ENCODE measurements at regions not wholly inside any gene's neighbourhood (a gene's known extent, or its start where the extent isn't known, plus 50 kb on each side); places are given as distances from the start of the nearest gene placed in this dataset.
A peak's percentile ranks its signal among the peaks of the same experiment; 100 is the strongest.

GRCh38 chrX:22889819-22890218 is 109.9 kb upstream of the DDX53 start:
- no peak for DNase-seq (ENCODE audit: low read depth)
- in situ Hi-C loops (cut with HindIII; ENCODE audit: low sequenced_read_pairs), result no loop called here
- no peak for TF ChIP-seq CTCF (IDR thresholded peaks at IDR 0.05; ENCODE audit: low read depth, low read length, missing control alignments)
- no peak overlapping the region for H3K4me3 ChIP-seq (ENCODE audit: low read depth, low read length)

GRCh38 chrX:22912616-22913015 is 87.1 kb upstream of the DDX53 start:
- no peak for TF ChIP-seq CTCF (IDR thresholded peaks at IDR 0.05; ENCODE audit: low read depth, low read length, missing control alignments)
- in situ Hi-C loops (cut with HindIII; ENCODE audit: low sequenced_read_pairs), result no loop called here
- DNase-seq (ENCODE audit: low read depth), result no peak
- H3K4me3 ChIP-seq (ENCODE audit: low read depth, low read length), result no peak overlapping the region

GRCh38 chrX:22922961-22923360 is 76.8 kb upstream of the DDX53 start:
- in situ Hi-C loops (cut with HindIII; ENCODE audit: low sequenced_read_pairs), result no loop called here
- no peak for TF ChIP-seq CTCF (IDR thresholded peaks at IDR 0.05; ENCODE audit: low read depth, low read length, missing control alignments)
- no peak overlapping the region for H3K4me3 ChIP-seq (ENCODE audit: low read depth, low read length)
- DNase-seq (ENCODE audit: low read depth), result peak; percentile 50

- in situ Hi-C loops (cut with HindIII; ENCODE audit: low sequenced_read_pairs), result no loop called here
- DNase-seq (ENCODE audit: low read depth), result no peak
- no peak overlapping the region for H3K4me3 ChIP-seq (ENCODE audit: low read depth, low read length)
- TF ChIP-seq CTCF (IDR thresholded peaks at IDR 0.05; ENCODE audit: low read depth, low read length, missing control alignments), result no peak
Observed at GRCh38 chrX:22934640-22935039, 65.1 kb upstream of the DDX53 start.

GRCh38 chrX:22944945-22945344 is 54.8 kb upstream of the DDX53 start:
- H3K4me3 ChIP-seq (ENCODE audit: low read depth, low read length), result no peak overlapping the region
- in situ Hi-C loops (cut with HindIII; ENCODE audit: low sequenced_read_pairs), result no loop called here
- no peak for DNase-seq (ENCODE audit: low read depth)
- TF ChIP-seq CTCF (IDR thresholded peaks at IDR 0.05; ENCODE audit: low read depth, low read length, missing control alignments), result no peak

Data from astrocyte of the cerebellum (primary cell).